Glomerular endothelial cell (primary cell): ENCODE measurements at regions not wholly inside any gene's neighbourhood (a gene's known extent, or its start where the extent isn't known, plus 50 kb on each side); places are given as distances from the start of the nearest gene placed in this dataset.
"Not testable (repeated sequence)": the region's sequence is repeated elsewhere in the genome, so short reads cannot be mapped to it uniquely, and the experiment has no call there.

Source experiments
- DNase-seq: peaks from one replicate; pipeline ENCODE4 v3.0.0-alpha.2; 2011; ENCODE audit warnings: low read depth, low spot score; ENCODE audit errors: extremely low read depth

- DNase-seq, result no peak
These were observed 148.5 kb downstream of the TXNL1 start for GRCh38 chr18:56489893-56490292.

GRCh38 chr18:56488739-56489138 lies 149.7 kb downstream of the TXNL1 start:
- no peak for DNase-seq

- no peak for DNase-seq
These were observed 150.6 kb downstream of the TXNL1 start for GRCh38 chr18:56487801-56488200.

- no peak for DNase-seq
These were observed 155.0 kb downstream of the TXNL1 start for GRCh38 chr18:56483386-56483785.

- DNase-seq, result not testable (repeated sequence)
These were observed 155.6 kb downstream of the TXNL1 start for GRCh38 chr18:56482813-56483212.

- DNase-seq, result no peak
These were observed 156.6 kb downstream of the TXNL1 start for GRCh38 chr18:56481751-56482150.

GRCh38 chr18:56479841-56480240 lies 158.6 kb downstream of the TXNL1 start:
- no peak for DNase-seq

- no peak for DNase-seq
These were observed 163.1 kb downstream of the TXNL1 start for GRCh38 chr18:56475250-56475649.

GRCh38 chr18:56473400-56474024 lies 164.9 kb downstream of the TXNL1 start:
- no peak for DNase-seq

GRCh38 chr18:56470406-56471351 lies 167.7 kb downstream of the TXNL1 start:
- no peak for DNase-seq

- no peak for DNase-seq
These were observed 168.8 kb downstream of the TXNL1 start for GRCh38 chr18:56469582-56469981.

- no peak for DNase-seq
These were observed 170.0 kb downstream of the TXNL1 start for GRCh38 chr18:56468396-56468795.

- no peak for DNase-seq
These were observed 176.1 kb downstream of the TXNL1 start for GRCh38 chr18:56462276-56462675.

GRCh38 chr18:56461151-56461550 lies 177.2 kb downstream of the TXNL1 start:
- DNase-seq, result no peak

GRCh38 chr18:56460581-56460980 lies 177.8 kb downstream of the TXNL1 start:
- no peak for DNase-seq

GRCh38 chr18:56458770-56459712 lies 179.4 kb downstream of the TXNL1 start:
- DNase-seq, result peak; percentile 80

GRCh38 chr18:56455874-56456273 lies 182.5 kb downstream of the TXNL1 start:
- no peak for DNase-seq

- DNase-seq, result no peak
These were observed 183.3 kb downstream of the TXNL1 start for GRCh38 chr18:56455141-56455540.

GRCh38 chr18:56453631-56454030 lies 184.8 kb downstream of the TXNL1 start:
- DNase-seq, result no peak

GRCh38 chr18:56451188-56451587 lies 187.2 kb downstream of the TXNL1 start:
- DNase-seq, result no peak

- no peak for DNase-seq
These were observed 189.6 kb downstream of the TXNL1 start for GRCh38 chr18:56448751-56449150.
